SK-N-SH treated with all-trans-retinoic acid at 6 μM for 48 hours (cell line): ENCODE measurements at regions not wholly inside any gene's neighbourhood (a gene's known extent, or its start where the extent isn't known, plus 50 kb on each side); places are given as distances from the start of the nearest gene placed in this dataset.

ENCODE experiments used
- BACH2 ChIP-seq: fragments of 250-450 bp; sonication (Bioruptor Pico); IDR thresholded peaks from 2 replicates; pipeline ENCODE4 v1.9.0; 2021; ENCODE audit warnings: mild to moderate bottlenecking, borderline replicate concordance
- ESRRG ChIP-seq: fragments of 250-450 bp; sonication (Bioruptor Pico); IDR thresholded peaks from 2 replicates; pipeline ENCODE4 v1.6.1; 2021; ENCODE audit warnings: mild to moderate bottlenecking
- ISL1 ChIP-seq: fragments of 250-450 bp; sonication (Bioruptor Pico); IDR thresholded peaks from 2 replicates; pipeline ENCODE4 v2.1.2; 2022; ENCODE audit warnings: mild to moderate bottlenecking, moderate library complexity
- PPARA ChIP-seq: fragments of 250-450 bp; sonication (Bioruptor Pico); IDR thresholded peaks from 2 replicates; pipeline ENCODE4 v1.5.0; 2020; ENCODE audit warnings: mild to moderate bottlenecking, borderline replicate concordance
- TOX ChIP-seq: fragments of 250-450 bp; sonication (Bioruptor Pico); IDR thresholded peaks from 2 replicates; pipeline ENCODE4 v1.8.0; 2021; ENCODE audit warnings: mild to moderate bottlenecking, moderate library complexity, borderline replicate concordance
- ZC3H10 ChIP-seq: fragments of 250-450 bp; sonication (Bioruptor Pico); IDR thresholded peaks from 2 replicates; pipeline ENCODE4 v1.5.1; 2021; ENCODE audit warnings: mild to moderate bottlenecking, moderate library complexity
- ZFP3 ChIP-seq: fragments of 250-450 bp; sonication (Bioruptor Pico); IDR thresholded peaks from 2 replicates; pipeline ENCODE4 v1.5.0; 2020; ENCODE audit warnings: mild to moderate bottlenecking, moderate library complexity
- ZFP30 ChIP-seq: fragments of 450-650 bp; formaldehyde crosslinking; IDR thresholded peaks from 2 replicates; pipeline ENCODE4 v1.5.0; 2022; ENCODE audit warnings: mild to moderate bottlenecking, moderate library complexity
- TF ChIP-seq, protein P1 (sequence below): fragments of 250-450 bp; sonication (Bioruptor Pico); IDR thresholded peaks from 2 replicates; pipeline ENCODE4 v1.5.1; 2021; ENCODE audit warnings: mild to moderate bottlenecking, moderate library complexity
- TF ChIP-seq, protein P2 (sequence below): fragments of 250-450 bp; sonication (Bioruptor Pico); IDR thresholded peaks from 2 replicates; pipeline ENCODE4 v1.8.0; 2020; ENCODE audit warnings: mild to moderate bottlenecking, moderate library complexity, borderline replicate concordance

DNA sequence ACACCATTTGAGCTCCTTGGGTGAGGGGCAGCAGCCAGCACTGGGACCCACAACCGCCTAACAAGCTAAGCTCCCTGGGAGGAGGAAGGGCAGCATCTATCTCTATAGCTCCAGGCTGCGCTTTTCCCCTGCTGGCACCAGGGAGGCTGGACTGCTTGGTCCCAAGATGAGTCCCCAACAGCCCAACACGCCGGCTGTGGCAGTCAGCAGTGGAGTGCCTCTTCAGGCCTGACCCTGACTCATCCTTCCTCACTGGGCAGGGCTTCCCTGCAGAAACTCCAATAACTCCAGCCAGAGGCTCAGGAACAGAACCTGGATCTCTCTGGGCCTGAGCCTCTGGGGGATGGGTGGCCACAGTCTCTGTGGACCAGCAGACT lies 113.7 kb upstream of the ADAMTS16 start:
- TF ChIP-seq, protein P1, sequence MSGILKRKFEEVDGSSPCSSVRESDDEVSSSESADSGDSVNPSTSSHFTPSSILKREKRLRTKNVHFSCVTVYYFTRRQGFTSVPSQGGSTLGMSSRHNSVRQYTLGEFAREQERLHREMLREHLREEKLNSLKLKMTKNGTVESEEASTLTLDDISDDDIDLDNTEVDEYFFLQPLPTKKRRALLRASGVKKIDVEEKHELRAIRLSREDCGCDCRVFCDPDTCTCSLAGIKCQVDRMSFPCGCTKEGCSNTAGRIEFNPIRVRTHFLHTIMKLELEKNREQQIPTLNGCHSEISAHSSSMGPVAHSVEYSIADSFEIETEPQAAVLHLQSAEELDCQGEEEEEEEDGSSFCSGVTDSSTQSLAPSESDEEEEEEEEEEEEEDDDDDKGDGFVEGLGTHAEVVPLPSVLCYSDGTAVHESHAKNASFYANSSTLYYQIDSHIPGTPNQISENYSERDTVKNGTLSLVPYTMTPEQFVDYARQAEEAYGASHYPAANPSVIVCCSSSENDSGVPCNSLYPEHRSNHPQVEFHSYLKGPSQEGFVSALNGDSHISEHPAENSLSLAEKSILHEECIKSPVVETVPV (CRISPR knock-in tag): no peak
- TF ChIP-seq, protein P2, sequence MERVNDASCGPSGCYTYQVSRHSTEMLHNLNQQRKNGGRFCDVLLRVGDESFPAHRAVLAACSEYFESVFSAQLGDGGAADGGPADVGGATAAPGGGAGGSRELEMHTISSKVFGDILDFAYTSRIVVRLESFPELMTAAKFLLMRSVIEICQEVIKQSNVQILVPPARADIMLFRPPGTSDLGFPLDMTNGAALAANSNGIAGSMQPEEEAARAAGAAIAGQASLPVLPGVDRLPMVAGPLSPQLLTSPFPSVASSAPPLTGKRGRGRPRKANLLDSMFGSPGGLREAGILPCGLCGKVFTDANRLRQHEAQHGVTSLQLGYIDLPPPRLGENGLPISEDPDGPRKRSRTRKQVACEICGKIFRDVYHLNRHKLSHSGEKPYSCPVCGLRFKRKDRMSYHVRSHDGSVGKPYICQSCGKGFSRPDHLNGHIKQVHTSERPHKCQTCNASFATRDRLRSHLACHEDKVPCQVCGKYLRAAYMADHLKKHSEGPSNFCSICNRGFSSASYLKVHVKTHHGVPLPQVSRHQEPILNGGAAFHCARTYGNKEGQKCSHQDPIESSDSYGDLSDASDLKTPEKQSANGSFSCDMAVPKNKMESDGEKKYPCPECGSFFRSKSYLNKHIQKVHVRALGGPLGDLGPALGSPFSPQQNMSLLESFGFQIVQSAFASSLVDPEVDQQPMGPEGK: no peak
- TF ChIP-seq BACH2 (CRISPR knock-in tag) (no peak), ISL1 (CRISPR knock-in tag) (no peak), ESRRG (CRISPR knock-in tag) (no peak), TOX (CRISPR knock-in tag) (no peak), ZC3H10 (CRISPR knock-in tag) (no peak), PPARA (CRISPR knock-in tag) (no peak), ZFP30 (CRISPR knock-in tag) (no peak), ZFP3 (CRISPR knock-in tag) (no peak)
